ENCODE measurements at regions not wholly inside any gene's neighbourhood (a gene's known extent, or its start where the extent isn't known, plus 50 kb on each side); places are given as distances from the start of the nearest gene placed in this dataset.

- BruUV-seq (replicated peaks) = no TSS peak
- Histone ChIP-seq H3K27ac (no peak overlapping the region), H3K9me2 (ENCODE audit: insufficient read depth) (no peaks in the 10 kb centered on the region), H3K36me3 (ENCODE audit: low read depth) (no peaks in the 10 kb centered on the region), H2AFZ (no peak overlapping the region), H3F3A (ENCODE audit: insufficient read depth, low read depth) (peaks cover 15% of the 10 kb centered on the region; the same call in 1 of the 2 replicates), H3K27me3 (ENCODE audit: insufficient read depth, low read depth) (no peaks in the 10 kb centered on the region), H3K9me3 (ENCODE audit: insufficient read depth, low read depth) (no peaks in the 10 kb centered on the region), H3K4me3 (no peak overlapping the region), H3K4me1 (replicated peaks; ENCODE audit: insufficient read depth) (no peaks in the 10 kb centered on the region; the same call in 1 of the 2 replicates), H3K4me2 (no peak overlapping the region), H4K20me1 (ENCODE audit: insufficient read depth) (peaks cover 16% of the 10 kb centered on the region), H3K79me2 (ENCODE audit: low read depth) (peaks cover 73% of the 10 kb centered on the region)
- ChIA-PET POLR2A (ENCODE audit: unreplicated experiment) (no interaction called here), CTCF (no interaction called here)
- TF ChIP-seq, protein P1, sequence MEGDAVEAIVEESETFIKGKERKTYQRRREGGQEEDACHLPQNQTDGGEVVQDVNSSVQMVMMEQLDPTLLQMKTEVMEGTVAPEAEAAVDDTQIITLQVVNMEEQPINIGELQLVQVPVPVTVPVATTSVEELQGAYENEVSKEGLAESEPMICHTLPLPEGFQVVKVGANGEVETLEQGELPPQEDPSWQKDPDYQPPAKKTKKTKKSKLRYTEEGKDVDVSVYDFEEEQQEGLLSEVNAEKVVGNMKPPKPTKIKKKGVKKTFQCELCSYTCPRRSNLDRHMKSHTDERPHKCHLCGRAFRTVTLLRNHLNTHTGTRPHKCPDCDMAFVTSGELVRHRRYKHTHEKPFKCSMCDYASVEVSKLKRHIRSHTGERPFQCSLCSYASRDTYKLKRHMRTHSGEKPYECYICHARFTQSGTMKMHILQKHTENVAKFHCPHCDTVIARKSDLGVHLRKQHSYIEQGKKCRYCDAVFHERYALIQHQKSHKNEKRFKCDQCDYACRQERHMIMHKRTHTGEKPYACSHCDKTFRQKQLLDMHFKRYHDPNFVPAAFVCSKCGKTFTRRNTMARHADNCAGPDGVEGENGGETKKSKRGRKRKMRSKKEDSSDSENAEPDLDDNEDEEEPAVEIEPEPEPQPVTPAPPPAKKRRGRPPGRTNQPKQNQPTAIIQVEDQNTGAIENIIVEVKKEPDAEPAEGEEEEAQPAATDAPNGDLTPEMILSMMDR (conservative IDR thresholded peaks at IDR 0.05) = no peak
- TF ChIP-seq EZH2 (IDR thresholded peaks at IDR 0.05; ENCODE audit: low read depth) = no peak
- intact Hi-C loops (cut with micrococcal nuclease; ENCODE audit: unreplicated experiment) = no loop called here
- DNase-seq = no peak
These were observed 446.4 kb upstream of the RGS6 start for GRCh38 chr14:71485833-71486232.

GRCh38 chr14:71486279-71486678 is 445.9 kb upstream of the RGS6 start:
- no peak overlapping the region for H3K27ac ChIP-seq

GRCh38 chr14:71487449-71487848 is 444.8 kb upstream of the RGS6 start:
- CTCF ChIA-PET = no interaction called here
- H3K9me2 ChIP-seq (ENCODE audit: insufficient read depth) = no peaks in the 10 kb centered on the region
- no peak overlapping the region for H3K4me3 ChIP-seq
- intact Hi-C loops (cut with micrococcal nuclease; ENCODE audit: unreplicated experiment) = no loop called here
- H2AFZ ChIP-seq = no peak overlapping the region
- no peaks in the 10 kb centered on the region for H3K9me3 ChIP-seq (ENCODE audit: insufficient read depth, low read depth)
- H3K27ac ChIP-seq = 0 out of 2 replicates have a peak overlapping the region, but pooled peaks have one; percentile 11
- H3K4me2 ChIP-seq = no peak overlapping the region
- peaks cover 73% of the 10 kb centered on the region for H3K79me2 ChIP-seq (ENCODE audit: low read depth)
- TF ChIP-seq EZH2 (IDR thresholded peaks at IDR 0.05; ENCODE audit: low read depth) = no peak
- TF ChIP-seq, protein P1 (conservative IDR thresholded peaks at IDR 0.05) = no peak
- H4K20me1 ChIP-seq (ENCODE audit: insufficient read depth) = peaks cover 31% of the 10 kb centered on the region
- DNase-seq = no peak
- POLR2A ChIA-PET (ENCODE audit: unreplicated experiment) = no interaction called here
- no peaks in the 10 kb centered on the region; the same call in 1 of the 2 replicates for H3K4me1 ChIP-seq (replicated peaks; ENCODE audit: insufficient read depth)
- peaks cover 5% of the 10 kb centered on the region; the same call in 1 of the 2 replicates for H3F3A ChIP-seq (ENCODE audit: insufficient read depth, low read depth)
- H3K36me3 ChIP-seq (ENCODE audit: low read depth) = no peaks in the 10 kb centered on the region
- no TSS peak for BruUV-seq (replicated peaks)
- H3K27me3 ChIP-seq (ENCODE audit: insufficient read depth, low read depth) = no peaks in the 10 kb centered on the region

More at GRCh38 chr14:71486279-71486678, 445.9 kb upstream of the RGS6 start:
- Histone ChIP-seq H2AFZ (no peak overlapping the region), H3K9me3 (ENCODE audit: insufficient read depth, low read depth) (no peaks in the 10 kb centered on the region), H4K20me1 (ENCODE audit: insufficient read depth) (peaks cover 21% of the 10 kb centered on the region), H3F3A (ENCODE audit: insufficient read depth, low read depth) (peaks cover 13% of the 10 kb centered on the region; the same call in 1 of the 2 replicates), H3K36me3 (ENCODE audit: low read depth) (no peaks in the 10 kb centered on the region), H3K4me3 (no peak overlapping the region), H3K4me2 (no peak overlapping the region), H3K9me2 (ENCODE audit: insufficient read depth) (no peaks in the 10 kb centered on the region), H3K4me1 (replicated peaks; ENCODE audit: insufficient read depth) (no peaks in the 10 kb centered on the region; the same call in 1 of the 2 replicates), H3K79me2 (ENCODE audit: low read depth) (peaks cover 73% of the 10 kb centered on the region), H3K27me3 (ENCODE audit: insufficient read depth, low read depth) (no peaks in the 10 kb centered on the region)
- ChIA-PET POLR2A (ENCODE audit: unreplicated experiment) (no interaction called here), CTCF (no interaction called here)
- no peak for TF ChIP-seq EZH2 (IDR thresholded peaks at IDR 0.05; ENCODE audit: low read depth)
- TF ChIP-seq, protein P1 (conservative IDR thresholded peaks at IDR 0.05) = no peak
- BruUV-seq (replicated peaks) = no TSS peak
- intact Hi-C loops (cut with micrococcal nuclease; ENCODE audit: unreplicated experiment) = no loop called here
- DNase-seq = no peak

All from PC-9 (cell line).